COR-L47 (cell line): ENCODE measurements at regions not wholly inside any gene's neighbourhood (a gene's known extent, or its start where the extent isn't known, plus 50 kb on each side); places are given as distances from the start of the nearest gene placed in this dataset.

Source experiments
- DNase-seq: peaks from one replicate; lab custom pipeline; 2025; lab: John Stamatoyannopoulos, UW

DNA sequence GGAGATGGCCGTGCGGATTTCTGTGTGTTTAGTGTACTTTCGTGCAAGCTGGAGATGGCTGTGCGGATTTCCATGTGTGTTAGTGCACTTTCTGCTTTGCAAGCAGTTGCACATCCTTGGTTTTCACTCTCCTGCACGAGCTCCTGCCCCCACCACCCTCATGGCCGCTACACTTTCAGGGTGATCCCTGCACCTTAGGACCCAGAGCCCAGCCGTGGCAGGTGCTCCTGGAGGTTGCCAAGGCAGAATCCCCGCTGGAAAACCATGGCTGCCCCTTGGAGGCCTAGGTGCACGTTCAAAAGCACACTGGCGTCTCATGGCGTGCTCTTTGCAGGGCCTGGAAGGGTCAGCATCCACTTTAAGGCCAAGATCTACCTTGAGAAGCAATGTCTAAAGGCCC, 311.0 kb upstream of the TNRC6C start:
- no peak for DNase-seq

DNA sequence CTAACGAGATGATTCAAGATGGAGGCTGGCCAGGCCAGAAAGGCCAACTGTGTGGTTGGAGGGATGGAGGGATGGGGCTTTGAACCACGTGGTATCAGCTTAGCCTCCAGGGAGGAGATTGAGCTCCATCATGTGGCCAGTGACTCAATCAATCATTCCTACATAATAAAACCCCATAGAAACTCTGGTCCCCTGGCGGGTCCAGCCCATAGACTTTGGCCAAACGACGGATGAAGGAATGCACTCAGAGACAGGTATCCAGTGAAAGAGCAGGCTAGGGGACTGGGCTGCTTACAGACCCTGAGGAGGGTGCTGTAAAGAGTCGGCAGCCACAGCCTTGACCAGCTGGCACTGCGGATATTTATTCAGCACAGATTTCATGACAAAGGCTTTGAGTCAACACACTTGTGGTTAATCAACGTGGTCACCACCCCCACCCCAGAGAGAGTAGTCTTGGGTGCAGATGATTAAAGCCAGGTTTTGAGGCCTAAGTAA, 308.7 kb upstream of the TNRC6C start:
- DNase-seq, result no peak

DNA sequence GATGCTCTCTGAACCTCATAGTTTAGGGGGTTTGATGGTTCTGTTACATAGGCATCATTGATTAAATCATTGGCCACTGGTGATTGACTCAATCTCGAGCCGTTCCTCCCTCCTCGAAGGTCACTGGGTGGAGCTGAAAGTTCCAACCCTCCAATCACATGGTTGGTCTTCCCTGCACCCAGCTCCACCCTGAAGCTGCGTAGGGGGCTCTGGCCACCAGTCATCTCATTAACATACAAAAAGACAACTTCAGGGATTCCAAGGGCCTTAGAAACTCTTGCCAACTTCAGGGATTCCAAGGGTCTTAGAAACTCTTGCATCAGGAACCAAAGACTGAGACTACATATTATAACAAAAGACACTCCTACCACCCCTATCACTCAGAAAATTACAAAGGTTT, 306.5 kb upstream of the TNRC6C start:
- DNase-seq, result no peak

DNA sequence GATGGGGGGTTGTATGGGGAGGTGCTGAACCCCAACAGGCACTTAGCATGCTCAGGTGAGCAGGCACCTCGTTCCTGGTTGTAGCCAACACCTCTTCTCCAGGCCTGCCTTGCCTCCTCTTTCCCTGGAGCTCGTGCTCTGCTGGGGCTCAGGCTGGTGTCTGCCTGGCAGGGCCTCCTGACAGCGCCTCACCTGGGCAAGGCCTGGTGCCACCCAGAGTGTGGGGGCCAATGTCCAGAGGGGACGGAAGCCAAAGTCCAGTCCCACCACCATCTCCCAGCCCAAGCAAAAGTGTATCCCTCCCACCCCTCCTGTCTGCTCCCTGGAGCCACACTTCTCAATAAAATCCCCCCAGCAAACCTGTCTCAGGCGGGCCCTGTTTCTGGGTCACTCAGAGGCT, 304.2 kb upstream of the TNRC6C start:
- no peak for DNase-seq

DNA sequence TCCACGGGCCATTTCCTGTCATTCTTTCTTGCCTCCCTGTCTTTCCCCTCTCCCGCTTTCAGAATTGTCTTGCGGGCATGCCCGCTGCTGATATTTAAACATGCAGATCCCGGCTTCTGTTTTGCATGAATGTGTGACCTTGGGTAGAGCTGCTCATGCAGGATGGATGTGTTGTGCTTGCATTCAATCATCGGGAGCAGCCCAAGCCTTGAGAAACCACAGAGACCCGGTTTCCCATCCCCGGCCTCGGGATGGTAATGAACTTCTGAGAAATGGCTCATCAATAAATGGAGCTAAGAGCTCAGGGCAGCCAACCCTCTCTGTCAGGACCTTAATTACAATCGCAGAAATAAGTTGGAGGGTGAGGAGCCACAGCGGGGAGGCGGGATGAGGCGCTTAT, 303.7 kb upstream of the TNRC6C start:
- no peak for DNase-seq

DNA sequence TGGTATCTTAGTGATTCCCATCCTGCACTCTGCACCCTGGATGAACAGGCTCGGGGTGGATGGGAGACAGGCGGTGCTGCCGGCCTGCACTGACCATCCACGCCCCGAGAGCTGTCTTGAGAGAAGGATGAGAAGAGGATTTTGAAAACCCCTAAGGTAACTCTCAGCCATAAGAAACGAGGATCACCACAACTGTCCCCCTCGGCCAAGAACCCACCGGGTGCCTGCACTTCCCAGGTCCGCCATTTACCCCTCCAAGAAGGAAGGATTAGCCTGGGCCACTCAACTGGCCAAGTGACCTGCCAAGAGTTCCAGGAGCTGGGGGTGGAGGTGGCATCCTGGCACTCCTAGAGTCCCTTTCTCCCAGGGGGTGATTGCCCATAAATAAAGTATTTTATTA, 302.4 kb upstream of the TNRC6C start:
- no peak for DNase-seq

DNA sequence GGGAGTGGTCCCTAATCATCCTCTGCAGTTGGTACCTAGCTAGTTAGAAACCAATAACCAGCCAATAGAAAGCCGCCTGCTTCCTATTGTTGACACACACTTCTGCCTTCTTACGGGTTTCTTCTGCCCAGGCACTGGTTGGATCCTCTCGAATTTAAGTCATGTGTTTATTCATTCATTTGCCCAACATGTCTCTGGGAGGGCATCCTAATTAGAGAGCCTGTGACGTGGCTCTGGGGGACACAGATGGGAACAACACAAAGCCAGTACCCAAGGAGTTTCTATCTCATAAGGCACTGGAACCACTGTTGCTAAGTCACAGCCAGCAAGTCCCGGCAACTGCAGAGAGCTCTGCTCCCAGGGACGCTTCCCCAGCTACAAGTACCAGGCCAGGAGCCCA, 300.7 kb upstream of the TNRC6C start:
- DNase-seq, result no peak

DNA sequence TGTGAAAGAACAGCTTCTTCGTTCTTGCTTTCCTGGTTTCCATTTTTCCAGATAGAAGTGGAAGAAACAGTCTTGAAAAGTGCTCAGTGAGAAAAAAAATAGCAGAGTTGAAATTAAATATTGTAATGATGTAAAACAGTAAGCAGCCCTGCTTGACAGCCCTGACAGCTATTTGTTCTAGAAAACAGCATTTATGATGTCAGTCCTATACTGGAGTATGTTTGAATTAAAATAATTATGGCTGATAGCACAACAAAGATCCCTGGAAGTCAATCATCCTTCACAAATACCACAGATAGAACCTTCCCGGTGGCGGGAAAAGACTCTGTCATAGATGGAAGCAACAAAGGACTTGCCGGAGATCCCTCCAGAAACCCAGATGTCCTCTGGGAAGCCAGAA, 298.0 kb upstream of the TNRC6C start:
- no peak for DNase-seq

DNA sequence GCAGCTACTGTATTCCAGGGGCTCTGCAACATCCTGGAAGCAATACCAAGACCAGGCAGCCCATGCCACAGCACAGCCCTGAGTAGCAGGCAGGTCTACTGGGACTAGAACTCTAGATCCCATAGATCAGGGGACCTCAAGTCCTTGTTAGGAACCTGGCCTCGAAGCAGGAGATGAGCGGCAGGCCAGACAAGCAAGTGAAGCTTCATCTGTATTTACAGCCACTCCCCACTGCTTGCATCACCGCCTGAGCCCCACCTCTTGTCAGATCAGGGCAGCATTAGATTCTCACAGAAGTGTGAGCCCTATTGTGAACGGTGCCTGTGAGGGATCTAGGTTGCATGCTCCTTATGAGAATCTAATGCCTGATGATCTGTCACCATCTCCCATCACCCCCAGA, 295.7 kb upstream of the TNRC6C start:
- no peak for DNase-seq

DNA sequence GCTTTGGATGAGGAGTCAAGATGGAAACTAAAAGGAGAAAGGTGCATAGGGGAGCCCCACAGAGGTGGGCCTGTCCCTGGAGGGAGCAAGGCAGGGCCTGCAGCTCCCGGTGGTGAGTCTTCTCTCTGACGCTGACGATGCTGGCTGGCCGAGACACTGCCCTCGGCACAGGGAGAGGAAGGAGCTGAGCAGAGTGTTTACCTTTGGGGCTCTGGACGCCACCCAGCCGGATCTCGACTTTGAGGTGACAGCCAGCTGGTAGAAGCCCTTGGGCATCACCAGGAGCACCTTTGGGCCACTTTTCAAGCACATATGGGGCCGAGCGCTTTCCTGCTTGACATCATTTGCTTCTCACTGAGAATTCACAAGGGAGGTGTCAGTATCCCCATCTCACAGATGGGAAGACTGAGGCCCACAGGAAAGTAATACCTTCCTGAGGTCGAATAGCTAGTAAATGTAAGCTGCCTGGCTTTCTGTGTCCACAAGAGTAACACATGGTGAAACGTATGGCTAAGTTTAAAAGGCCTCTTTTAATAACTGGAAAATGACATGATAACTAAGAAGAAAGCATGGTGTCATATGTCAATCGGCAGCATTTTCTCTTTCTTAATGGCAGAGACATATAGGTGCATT, 294.3 kb upstream of the TNRC6C start:
- no peak for DNase-seq

DNA sequence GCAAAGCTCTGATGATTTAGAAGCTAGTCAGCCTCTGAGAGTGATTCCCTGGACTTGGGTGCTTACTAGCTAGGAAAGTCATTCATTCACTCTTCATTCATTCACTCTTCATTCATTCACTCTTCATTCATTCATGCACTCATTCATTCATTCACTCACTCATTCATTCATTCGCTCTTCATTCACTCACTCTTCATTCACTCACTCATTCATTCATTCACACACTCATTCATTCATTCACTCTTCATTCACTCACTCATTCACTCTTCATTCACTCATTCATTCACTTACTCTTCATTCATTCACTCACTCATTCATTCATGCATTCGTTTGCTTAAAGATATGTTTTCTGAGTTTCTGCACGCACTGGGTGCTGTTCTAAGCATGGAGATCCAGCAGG, 292.7 kb upstream of the TNRC6C start:
- DNase-seq, result no peak

DNA sequence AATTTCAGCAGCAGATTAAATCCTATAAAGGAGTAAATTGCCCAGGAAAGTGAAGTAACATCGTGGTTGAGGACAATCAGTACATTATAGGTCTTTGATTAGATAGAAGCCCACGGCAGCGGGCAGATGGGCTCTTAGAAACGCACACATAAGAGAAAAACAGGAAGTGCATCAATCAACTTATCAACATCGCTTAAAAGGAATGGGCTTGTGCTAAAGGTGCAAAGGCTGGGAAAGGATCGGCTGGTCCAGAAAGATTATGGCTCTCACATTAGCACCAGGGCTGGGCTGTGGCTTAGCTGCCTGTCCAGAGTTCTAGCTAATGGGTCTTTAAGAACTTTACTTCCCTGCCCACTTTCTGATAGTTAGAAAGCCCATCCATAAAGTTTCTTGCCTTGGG, 292.0 kb upstream of the TNRC6C start:
- no peak for DNase-seq

DNA sequence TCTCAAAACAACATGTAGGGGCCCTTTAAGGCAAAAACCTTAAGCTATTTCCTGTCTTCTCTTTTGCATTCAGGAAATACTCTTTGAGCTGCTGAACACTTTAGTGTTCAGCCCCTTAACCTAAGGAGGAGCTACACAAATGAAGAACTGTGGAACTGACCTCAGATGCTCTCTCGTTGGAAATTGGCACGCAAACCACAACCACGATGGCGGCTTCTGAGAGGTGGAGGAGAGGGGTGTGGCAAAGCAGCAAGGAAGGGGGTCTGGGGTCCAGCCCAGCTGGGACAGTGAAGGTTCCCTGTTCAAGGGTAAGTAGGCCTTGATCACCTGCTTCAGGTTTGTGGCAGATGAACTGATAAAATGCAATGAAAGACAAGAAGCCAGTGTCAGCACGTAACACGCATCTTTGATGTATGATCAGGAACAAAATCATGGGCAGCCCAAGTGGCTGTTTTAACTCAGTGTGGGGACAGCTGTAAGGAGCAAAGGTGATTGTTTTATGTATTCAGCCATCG, 291.6 kb upstream of the TNRC6C start:
- DNase-seq, result no peak

DNA sequence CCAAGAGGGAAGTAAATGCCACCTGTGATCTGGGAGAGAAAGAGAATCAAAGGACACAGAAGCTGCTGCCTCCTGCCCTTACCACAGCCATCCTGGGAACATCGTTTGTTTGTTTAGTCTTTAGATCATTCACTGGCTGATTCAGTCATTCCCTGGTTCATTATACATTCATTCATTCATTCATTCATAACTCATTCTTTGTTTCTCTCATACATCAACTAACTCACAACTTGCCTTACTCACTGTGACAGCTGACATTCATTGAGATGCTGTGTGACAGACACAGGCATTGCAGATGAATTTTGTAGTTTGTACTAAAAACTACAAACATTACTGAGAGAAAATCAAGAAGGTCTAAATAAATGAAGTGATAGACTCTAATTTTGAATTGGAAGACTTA, 291.0 kb upstream of the TNRC6C start:
- no peak for DNase-seq

DNA sequence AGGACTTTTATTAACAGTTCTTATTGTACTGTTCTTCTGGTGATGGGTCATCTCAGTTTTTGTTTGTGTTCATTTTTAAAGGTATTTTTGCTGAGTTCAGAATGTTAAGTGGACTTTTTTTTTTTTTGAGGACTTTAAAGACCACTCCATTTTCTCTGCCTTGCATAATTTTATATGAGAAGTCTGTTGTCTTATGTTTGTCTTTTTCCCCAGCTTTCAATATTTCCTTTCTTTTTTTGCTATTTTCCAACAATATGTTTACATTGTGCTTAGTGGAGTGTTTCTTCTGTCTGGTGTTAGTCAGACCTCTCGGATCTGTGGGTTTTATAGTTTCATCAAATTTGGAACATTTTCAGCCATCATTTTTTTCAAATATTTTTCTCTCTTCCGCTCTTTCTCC, 290.0 kb upstream of the TNRC6C start:
- no peak for DNase-seq

DNA sequence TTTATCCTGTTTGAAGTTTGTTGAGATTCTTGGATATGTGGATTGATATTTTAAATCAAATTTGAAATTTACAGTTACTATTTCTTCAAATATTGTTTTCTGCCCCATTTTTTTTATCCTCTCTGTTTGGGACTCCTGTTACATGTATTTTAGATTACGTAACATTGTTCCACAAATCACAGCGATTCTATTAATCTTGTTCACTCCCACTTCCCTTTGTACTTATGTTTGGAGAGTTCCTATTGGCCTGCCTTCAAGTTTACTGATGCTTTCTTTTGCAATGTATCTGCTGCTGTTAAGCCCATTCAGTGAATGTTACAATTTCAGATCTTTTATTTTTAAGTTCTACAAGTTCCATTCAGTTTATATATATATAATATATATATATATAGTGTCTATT, 288.3 kb upstream of the TNRC6C start:
- no peak for DNase-seq

DNA sequence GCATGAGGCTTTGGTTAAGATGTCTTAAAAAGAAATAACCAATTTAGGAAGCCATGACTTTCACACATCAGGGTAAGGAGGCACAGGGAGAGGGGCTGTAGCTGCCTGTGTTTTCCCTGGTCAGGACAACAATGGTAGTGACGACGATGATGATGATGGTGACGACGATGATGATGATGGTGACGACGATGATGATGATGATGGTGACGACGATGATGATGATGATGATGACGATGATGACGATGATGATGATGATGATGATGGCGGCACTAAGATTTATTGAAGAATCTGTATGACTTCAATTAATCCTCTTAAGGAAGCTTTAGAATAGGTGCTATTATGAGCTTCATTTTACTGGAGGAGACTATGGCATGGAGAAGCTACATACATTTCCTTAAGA, 284.1 kb upstream of the TNRC6C start:
- no peak for DNase-seq

DNA sequence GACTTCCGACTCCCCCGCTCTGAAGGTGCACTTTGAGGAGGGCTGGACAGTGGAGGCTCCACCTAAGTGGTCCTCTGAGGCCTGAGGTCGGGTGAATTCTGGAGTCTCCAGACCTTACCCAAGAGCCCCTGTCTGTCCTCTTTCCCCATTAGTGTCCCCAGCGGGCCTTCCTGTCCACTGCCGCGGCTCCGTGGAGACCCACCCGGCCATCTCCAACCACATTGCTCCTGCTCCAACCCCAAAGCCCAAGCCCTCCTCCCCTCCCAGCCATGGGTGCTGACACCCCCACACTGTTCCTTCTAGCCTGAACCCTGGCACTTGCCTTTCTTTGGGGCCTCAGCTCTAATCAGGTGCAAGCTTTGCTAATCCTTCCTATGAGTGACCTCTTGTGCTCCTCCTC, 283.1 kb upstream of the TNRC6C start:
- no peak for DNase-seq

DNA sequence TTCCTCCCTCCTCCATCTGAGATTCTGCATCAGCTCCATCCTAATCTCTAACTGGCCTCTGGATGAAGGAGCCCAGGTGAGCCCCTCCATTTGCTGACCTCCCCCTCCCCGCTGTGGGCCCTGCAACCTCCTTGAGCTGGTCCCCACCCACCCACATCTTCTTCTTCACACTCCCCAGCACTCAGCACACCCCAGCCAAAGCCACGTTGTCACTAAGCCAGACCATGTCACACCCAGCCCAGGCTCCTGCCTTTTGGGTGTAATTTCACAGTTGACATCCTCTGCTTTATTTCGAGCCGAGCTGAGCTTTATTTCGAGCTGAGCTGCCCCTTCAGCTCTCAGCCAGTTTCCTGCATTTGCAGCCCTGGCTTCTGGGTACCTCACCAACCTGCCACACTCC, 282.7 kb upstream of the TNRC6C start:
- DNase-seq, result no peak

DNA sequence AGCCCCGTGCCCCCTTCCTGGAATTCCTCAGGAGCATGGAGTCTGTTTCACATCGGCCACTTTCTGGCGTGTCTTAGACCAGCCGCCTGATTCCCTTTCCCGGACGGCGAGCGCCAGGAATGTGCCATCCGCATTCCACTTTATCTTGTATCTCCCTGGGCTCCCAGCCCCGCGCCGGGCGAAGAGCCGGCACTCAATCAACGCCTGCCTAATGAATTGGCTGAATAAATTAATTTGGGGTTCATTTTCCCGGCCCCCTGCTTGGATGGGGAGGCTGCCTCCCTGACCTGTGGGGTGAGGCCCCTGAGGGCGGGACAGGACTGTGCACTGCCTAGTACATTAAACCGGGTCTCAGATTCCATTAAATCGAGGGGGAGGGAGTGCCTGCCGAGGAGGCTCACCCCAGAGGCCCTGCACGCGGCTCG, 282.3 kb upstream of the TNRC6C start:
- DNase-seq, result no peak

DNA sequence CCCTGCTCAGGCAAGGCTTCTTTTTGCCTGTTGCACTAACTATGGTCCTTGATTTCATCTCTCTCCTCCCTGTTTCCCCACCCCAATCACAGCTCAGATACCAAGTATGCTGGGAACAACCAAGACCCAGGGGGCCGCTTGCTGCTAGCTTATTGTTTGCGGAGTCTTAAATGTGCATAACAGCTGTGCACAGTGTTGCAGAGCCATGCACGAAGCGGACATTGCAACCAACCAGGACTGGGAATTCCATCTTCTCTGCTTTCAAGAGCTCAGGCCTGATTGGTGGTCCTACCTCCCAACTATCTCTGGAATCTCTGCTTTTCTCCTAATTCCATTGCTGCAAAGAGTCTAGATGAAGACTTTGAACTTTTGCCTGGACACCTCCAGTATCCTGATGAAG, 281.3 kb upstream of the TNRC6C start:
- no peak for DNase-seq

DNA sequence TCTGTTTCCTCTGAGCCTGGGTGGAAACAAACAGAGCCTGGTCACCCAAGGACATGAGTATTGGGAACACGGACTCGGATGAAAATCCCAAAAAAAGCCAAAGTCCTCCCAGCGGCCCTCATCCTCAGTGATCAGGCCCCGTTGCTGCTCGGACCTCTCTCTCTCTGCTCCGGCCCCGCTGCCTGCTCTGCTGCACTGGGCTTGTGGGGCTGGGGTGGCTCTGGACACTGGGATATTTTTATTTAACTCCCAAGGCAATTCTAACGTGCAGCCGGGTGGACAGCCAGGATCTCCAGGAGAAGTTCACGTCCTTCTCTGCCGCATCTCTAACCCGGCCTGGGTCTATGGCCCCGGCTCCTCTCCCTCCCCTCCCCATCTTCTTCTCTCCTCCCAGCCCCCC, 280.9 kb upstream of the TNRC6C start:
- no peak for DNase-seq

DNA sequence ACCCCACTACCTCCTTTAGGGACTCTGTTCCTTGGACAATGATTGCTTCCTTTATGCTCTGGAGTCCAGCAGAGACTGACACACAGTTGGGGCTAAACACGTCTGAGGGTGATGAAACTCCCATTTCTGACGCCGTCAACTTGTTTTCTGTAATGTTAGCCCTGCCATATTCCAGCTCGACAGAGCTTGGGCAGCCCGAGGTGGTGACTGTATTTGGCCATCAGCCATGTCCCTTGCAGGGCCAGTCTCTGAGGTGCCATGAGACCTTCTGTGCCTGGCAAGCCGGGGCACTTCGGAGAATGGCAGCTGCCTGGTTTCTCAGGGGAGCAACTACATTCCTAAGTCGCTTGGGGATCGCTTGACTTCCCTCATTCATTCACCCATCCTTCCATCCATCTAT, 278.9 kb upstream of the TNRC6C start:
- DNase-seq, result no peak

DNA sequence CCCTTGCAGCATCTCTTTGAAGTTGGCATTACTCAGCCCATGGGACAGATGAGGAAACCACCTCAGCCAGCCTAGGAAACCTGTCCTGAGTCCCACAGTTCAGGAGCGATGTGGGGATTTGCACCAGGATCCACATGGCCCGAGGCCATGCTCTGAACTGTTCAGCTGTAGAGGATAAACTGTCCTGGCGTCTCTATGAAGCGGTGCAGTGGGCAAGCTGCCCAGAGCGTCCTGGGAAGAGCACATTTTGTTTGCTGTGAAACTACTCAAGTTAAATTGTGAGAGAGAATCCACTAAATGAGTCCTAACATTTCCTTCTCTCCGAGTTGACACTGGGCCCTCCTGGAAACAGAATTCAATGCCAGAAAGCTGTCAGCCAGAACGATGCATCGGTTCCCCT, 276.6 kb upstream of the TNRC6C start:
- no peak for DNase-seq
